ENCODE measurements at regions not wholly inside any gene's neighbourhood (a gene's known extent, or its start where the extent isn't known, plus 50 kb on each side); places are given as distances from the start of the nearest gene placed in this dataset.

DNA sequence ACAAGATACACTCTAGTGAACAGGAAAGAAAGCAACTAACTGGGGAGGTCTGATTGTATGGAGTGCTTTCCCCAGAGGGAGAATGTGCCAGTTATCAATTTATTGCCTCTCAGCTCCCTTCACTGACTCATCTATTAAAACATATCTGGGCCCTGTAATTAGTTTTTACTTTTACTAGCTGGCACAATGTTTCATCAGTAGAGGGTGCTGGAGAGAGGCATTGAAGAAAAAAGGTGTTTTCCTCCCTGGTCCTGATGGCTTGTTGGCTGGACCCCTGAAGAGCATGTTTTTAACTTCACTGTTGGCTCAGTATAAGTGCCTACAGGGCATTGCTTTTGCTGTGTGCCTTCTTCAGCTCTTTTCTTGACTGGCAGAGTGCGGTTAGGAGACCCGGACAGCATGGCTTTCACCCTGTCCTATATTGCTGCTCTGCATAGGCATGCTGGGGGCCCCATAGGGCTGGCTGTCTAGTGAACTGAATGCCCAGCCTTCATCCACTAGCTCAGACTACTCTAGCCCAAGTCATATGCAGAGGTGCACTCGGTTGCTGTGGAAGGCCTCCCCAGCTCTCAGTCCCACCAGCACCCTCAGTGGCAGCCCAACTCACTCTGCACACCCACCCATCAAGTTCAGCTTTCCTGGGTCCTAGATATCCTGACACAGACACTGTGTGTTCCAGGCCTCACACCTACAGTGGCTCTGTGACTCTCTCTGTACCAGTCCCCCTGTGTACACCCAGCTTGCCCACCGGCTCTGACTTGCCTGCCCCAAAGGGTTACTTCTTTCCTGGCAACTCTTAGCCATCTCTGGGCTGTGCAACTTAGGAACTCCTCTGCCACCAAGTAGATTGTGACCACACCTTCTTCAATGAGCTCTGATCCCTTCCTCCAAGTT is 62.3 kb upstream of the ACYP2 start:
- TF ChIP-seq, protein P1, sequence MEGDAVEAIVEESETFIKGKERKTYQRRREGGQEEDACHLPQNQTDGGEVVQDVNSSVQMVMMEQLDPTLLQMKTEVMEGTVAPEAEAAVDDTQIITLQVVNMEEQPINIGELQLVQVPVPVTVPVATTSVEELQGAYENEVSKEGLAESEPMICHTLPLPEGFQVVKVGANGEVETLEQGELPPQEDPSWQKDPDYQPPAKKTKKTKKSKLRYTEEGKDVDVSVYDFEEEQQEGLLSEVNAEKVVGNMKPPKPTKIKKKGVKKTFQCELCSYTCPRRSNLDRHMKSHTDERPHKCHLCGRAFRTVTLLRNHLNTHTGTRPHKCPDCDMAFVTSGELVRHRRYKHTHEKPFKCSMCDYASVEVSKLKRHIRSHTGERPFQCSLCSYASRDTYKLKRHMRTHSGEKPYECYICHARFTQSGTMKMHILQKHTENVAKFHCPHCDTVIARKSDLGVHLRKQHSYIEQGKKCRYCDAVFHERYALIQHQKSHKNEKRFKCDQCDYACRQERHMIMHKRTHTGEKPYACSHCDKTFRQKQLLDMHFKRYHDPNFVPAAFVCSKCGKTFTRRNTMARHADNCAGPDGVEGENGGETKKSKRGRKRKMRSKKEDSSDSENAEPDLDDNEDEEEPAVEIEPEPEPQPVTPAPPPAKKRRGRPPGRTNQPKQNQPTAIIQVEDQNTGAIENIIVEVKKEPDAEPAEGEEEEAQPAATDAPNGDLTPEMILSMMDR (conservative IDR thresholded peaks at IDR 0.05; ENCODE audit: low read length), result peak; percentile 55
- TF ChIP-seq EZH2phosphoT487 (IDR thresholded peaks at IDR 0.05; ENCODE audit: borderline replicate concordance), result no peak

All from Loucy (cell line).